Activated T-cell treated with anti-CD3 and anti-CD28 coated beads, Interleukin-2, amount 50 U/mL, for 72 hours (primary cell): ENCODE measurements at regions not wholly inside any gene's neighbourhood (a gene's known extent, or its start where the extent isn't known, plus 50 kb on each side); places are given as distances from the start of the nearest gene placed in this dataset.
A peak's percentile ranks its signal among the peaks of the same experiment; 100 is the strongest.

Experiments
- ATAC-seq, 2 donors: fragments of 150-1000 bp; cut with Tn5 transposase; replicated peaks in 1 of 2; 2 replicates each; pipeline ENCODE4 v1.10.0; 2021; ENCODE audit warnings: moderate library complexity in 2 of 2, mild to moderate bottlenecking in 1 of 2
- DNase-seq, 2 donors: peaks; one replicate each; pipeline ENCODE4 v3.0.0; 2021 to 2022; ENCODE audit warnings: mixed read lengths in 1 of 2
- H3K27ac Mint-ChIP-seq: one replicate; pipeline ENCODE4 v1.8.0; 2022; ENCODE audit warnings: mild to moderate bottlenecking, moderate library complexity, mixed read lengths
- H3K27me3 Mint-ChIP-seq: one replicate; pipeline ENCODE4 v1.8.0; 2022; ENCODE audit warnings: low read depth, mixed read lengths
- H3K36me3 Mint-ChIP-seq, 2 donors: one replicate each; pipeline ENCODE4 v1.8.0; 2022; ENCODE audit warnings: mixed read lengths in 2 of 2, mild to moderate bottlenecking in 1 of 2; ENCODE audit not compliant: insufficient read depth in 2 of 2
- H3K4me1 Mint-ChIP-seq: one replicate; pipeline ENCODE4 v1.8.0; 2022; ENCODE audit warnings: low read depth, mixed read lengths
- H3K4me3 Mint-ChIP-seq, 2 donors: one replicate each; pipeline ENCODE4 v1.8.0; 2022; ENCODE audit warnings: mild to moderate bottlenecking in 2 of 2, mixed read lengths in 2 of 2, moderate library complexity in 2 of 2
- H3K9me3 Mint-ChIP-seq, 2 donors: one replicate each; pipeline ENCODE4 v1.8.0; 2022; ENCODE audit warnings: mixed read lengths in 2 of 2

DNA sequence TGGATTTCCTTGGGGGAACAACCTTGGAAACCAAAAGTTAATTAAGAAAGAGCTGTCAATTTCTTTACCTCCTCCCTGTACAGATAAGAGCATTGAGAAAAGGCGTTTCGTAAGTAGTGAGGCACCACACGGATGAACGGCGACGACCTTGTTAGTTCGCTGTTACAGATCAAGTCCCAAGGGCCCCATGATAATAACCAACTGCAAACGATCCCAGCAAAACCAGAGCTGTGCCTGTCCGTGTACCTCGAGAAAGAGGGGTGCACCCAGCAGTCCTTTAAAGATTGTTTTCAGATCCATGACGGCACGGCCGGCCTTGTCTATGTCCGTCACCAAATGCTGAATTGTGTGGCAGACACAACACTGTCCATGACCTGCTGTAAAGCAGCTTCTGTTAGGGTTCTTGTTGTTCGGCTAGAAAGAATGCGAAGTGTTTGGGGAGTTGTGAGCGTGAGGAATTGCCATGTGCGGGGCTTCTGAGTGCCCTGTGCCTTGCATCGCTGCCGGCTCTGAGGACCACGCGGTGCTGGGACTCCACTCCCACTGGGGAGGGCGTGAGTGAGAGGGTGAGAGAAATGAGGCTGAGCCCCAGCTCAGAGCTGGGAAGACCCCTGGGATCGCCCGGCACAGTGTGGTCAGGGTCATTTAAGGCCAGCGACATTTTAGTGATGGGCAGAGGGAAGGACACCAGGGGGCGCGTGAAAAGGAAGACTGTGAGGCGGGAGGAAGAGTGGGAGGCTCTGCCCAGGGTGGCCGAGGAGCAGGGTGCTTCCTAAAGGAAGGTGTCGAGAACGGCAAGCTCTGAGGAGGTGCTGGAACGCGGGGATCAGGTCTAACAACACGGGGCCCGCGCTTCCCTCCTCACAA lies 136.8 kb upstream of the RPS6KA2 start:
- no peaks in the 10 kb centered on the region for H3K36me3 Mint-ChIP-seq
- no peak overlapping the region for H3K27ac Mint-ChIP-seq
- no peak for DNase-seq
- H3K27me3 Mint-ChIP-seq, result peaks cover 15% of the 10 kb centered on the region
- no peak overlapping the region for H3K4me3 Mint-ChIP-seq
- no peaks in the 10 kb centered on the region for H3K9me3 Mint-ChIP-seq
- no peak for ATAC-seq
- H3K4me1 Mint-ChIP-seq, result peaks cover 18% of the 10 kb centered on the region

- no peak for DNase-seq
- Mint-ChIP-seq H3K36me3 (no peaks in the 10 kb centered on the region), H3K9me3 (no peaks in the 10 kb centered on the region), H3K4me1 (peaks cover 36% of the 10 kb centered on the region), H3K27ac (no peak overlapping the region), H3K4me3 (no peak overlapping the region), H3K27me3 (peaks cover 35% of the 10 kb centered on the region)
- no peak for ATAC-seq
Observed at GRCh38 chr6:166761801-166762200, 134.8 kb upstream of the RPS6KA2 start.

DNA sequence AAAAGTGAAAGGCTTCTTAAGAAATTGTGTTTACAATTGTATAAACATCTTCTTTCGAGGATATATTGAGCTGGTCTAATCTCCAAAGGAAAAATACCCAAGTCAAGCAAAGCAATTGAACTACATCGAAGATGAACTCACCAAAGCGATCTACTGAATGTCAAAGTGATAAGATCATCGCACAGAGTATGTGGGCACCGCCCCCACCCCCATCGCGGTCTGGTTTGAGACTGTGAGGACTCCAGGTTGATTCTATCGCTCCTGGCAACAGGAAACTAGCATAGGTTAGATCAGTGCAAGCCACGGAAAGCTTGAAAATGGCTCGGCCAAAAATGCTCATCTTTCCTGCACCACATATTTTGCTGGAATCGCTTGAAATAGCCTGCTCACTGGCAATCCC lies 133.2 kb upstream of the RPS6KA2 start:
- Mint-ChIP-seq H3K4me3 (peak overlapping the region; percentile 52 to 73), H3K36me3 (no peaks in the 10 kb centered on the region), H3K4me1 (peaks cover 36% of the 10 kb centered on the region), H3K27me3 (peaks cover 35% of the 10 kb centered on the region), H3K9me3 (no peaks in the 10 kb centered on the region), H3K27ac (no peak overlapping the region)
- peak; percentile 73 to 74 for DNase-seq
- peak; percentile 89 to 91 for ATAC-seq

- Mint-ChIP-seq H3K36me3 (no peaks in the 10 kb centered on the region), H3K4me1 (peaks cover 36% of the 10 kb centered on the region), H3K4me3 (peak overlapping the region; percentile 66 to 74), H3K9me3 (no peaks in the 10 kb centered on the region), H3K27me3 (peaks cover 35% of the 10 kb centered on the region), H3K27ac (no peak overlapping the region)
- no peak for DNase-seq
- no peak for ATAC-seq
Observed at GRCh38 chr6:166758136-166758704, 131.2 kb upstream of the RPS6KA2 start.

- DNase-seq, result peak; percentile 23 to 34
- ATAC-seq, result peak; percentile 70 to 75
- H3K4me3 Mint-ChIP-seq, result peak overlapping the region; percentile 66 to 74
- peaks cover 35% of the 10 kb centered on the region for H3K27me3 Mint-ChIP-seq
- H3K36me3 Mint-ChIP-seq, result no peaks in the 10 kb centered on the region
- H3K9me3 Mint-ChIP-seq, result no peaks in the 10 kb centered on the region
- H3K4me1 Mint-ChIP-seq, result peaks cover 36% of the 10 kb centered on the region
- H3K27ac Mint-ChIP-seq, result no peak overlapping the region
Observed at GRCh38 chr6:166757232-166758135, 130.4 kb upstream of the RPS6KA2 start.

DNA sequence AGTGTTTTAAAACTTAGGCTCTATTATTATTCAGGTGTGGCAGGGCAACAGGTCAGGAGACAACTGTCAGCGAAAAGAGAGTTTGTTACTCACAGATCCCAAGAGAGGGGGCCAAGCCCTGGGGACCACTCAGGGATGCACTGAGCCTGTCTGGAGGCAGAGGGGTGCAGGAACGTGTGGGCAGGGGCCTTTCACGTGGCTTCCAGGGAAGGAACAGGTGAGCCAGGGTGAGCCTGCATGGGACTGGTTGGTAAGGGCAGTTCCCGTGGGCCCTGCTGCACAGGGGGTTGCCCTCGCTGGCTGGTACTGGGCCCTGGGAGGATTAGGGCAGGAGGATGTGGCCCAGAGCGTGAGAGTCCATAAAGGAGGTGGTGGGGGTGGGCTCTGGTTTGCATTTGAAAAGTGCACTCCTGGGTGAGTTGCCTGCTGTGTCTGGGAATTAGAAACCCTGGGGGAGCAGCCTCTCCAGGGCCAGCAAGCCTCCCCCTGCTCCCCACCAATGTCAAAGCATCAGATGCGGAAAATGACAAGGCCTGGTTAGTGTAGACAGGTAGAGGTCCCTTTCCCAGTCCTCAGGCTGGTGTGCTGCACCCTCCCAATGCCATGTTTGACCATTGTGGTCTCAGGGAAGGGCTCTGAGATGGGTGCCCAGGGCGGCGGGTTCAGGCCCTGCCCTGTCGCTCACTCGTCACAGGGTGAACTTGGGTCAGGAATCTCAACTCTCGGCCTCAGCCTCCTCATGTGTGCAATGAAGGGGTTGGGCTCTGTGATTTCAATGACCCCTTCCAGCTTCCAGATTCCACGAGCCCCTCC lies 127.4 kb upstream of the RPS6KA2 start:
- DNase-seq, result no peak

GRCh38 chr6:166752928-166753721 lies 126.1 kb upstream of the RPS6KA2 start:
- no peak for DNase-seq
- Mint-ChIP-seq H3K9me3 (no peaks in the 10 kb centered on the region), H3K4me3 (no peak overlapping the region), H3K4me1 (peaks cover 23% of the 10 kb centered on the region), H3K27ac (no peak overlapping the region), H3K27me3 (peaks cover 19% of the 10 kb centered on the region), H3K36me3 (no peaks in the 10 kb centered on the region)
- no peak for ATAC-seq

More for the DNA sequence above, 127.4 kb upstream of the RPS6KA2 start:
- no peaks in the 10 kb centered on the region for H3K9me3 Mint-ChIP-seq
- peaks cover 36% of the 10 kb centered on the region for H3K4me1 Mint-ChIP-seq
- peaks cover 32% of the 10 kb centered on the region for H3K27me3 Mint-ChIP-seq
- no peak for ATAC-seq
- H3K4me3 Mint-ChIP-seq, result no peak overlapping the region
- no peaks in the 10 kb centered on the region for H3K36me3 Mint-ChIP-seq
- no peak overlapping the region for H3K27ac Mint-ChIP-seq

GRCh38 chr6:166752097-166752496 lies 125.0 kb upstream of the RPS6KA2 start:
- DNase-seq (no peak), ATAC-seq (no peak)
- Mint-ChIP-seq H3K4me1 (peaks cover 13% of the 10 kb centered on the region), H3K27me3 (peaks cover 9% of the 10 kb centered on the region), H3K27ac (no peak overlapping the region), H3K36me3 (no peaks in the 10 kb centered on the region), H3K9me3 (no peaks in the 10 kb centered on the region), H3K4me3 (no peak overlapping the region)

GRCh38 chr6:166751051-166751595 lies 124.1 kb upstream of the RPS6KA2 start:
- Mint-ChIP-seq H3K27ac (no peak overlapping the region), H3K36me3 (no peaks in the 10 kb centered on the region), H3K27me3 (peaks cover 6% of the 10 kb centered on the region), H3K4me3 (peak overlapping the region in 1 of 2 donors; percentile 39), H3K9me3 (no peaks in the 10 kb centered on the region), H3K4me1 (peaks cover 11% of the 10 kb centered on the region)
- DNase-seq (peak; percentile 15 to 33), ATAC-seq (peak; percentile 85 to 87)

DNA sequence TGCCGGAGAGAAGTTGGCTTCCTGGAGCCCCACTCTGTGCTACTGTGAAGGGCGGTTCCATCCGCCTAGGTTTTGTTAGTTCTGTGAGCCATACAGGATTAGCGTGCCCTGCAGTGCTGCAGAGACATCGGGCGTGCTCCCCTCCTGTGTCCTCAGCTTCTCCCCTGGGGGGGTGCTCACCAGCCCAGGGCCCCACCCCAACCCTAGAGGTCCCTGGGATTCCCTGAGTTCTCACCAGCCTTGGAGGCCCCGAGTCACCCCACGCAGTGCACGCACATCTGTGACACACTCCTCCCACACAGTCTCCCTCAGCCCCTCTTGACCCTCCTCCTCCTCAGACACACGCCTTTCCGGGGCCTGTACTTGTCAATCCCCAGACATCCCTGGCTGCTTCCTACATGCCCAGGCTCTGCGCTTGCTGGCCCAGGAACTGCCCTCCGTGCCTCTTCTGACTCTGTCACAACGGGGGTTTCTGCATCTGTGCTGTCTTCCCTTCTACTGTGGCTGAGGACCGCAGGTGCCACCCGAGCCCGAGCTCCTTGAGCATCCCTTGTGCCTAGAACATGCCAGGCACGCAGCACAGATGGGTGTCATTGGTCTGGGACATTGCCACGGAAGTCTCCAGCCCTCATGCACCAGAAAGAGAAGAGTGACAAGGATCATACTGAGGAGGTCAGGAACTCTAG lies 123.2 kb upstream of the RPS6KA2 start:
- peaks cover 6% of the 10 kb centered on the region for H3K27me3 Mint-ChIP-seq
- no peaks in the 10 kb centered on the region for H3K9me3 Mint-ChIP-seq
- H3K27ac Mint-ChIP-seq, result no peak overlapping the region
- peaks cover 11% of the 10 kb centered on the region for H3K4me1 Mint-ChIP-seq
- DNase-seq (no peak), ATAC-seq (peak in 1 of 2 donors; percentile 33)
- H3K36me3 Mint-ChIP-seq, result no peaks in the 10 kb centered on the region
- peak overlapping the region in 1 of 2 donors; percentile 16 for H3K4me3 Mint-ChIP-seq

GRCh38 chr6:166749666-166750065 lies 122.6 kb upstream of the RPS6KA2 start:
- H3K36me3 Mint-ChIP-seq, result no peaks in the 10 kb centered on the region

More at GRCh38 chr6:166749666-166750065, 122.6 kb upstream of the RPS6KA2 start:
- no peak overlapping the region for H3K27ac Mint-ChIP-seq
- DNase-seq, result no peak
- peaks cover 6% of the 10 kb centered on the region for H3K27me3 Mint-ChIP-seq
- H3K4me1 Mint-ChIP-seq, result peaks cover 11% of the 10 kb centered on the region
- no peak for ATAC-seq
- H3K9me3 Mint-ChIP-seq, result no peaks in the 10 kb centered on the region
- no peak overlapping the region for H3K4me3 Mint-ChIP-seq
